IMR-90 (cell line): ENCODE measurements at regions not wholly inside any gene's neighbourhood (a gene's known extent, or its start where the extent isn't known, plus 50 kb on each side); places are given as distances from the start of the nearest gene placed in this dataset.
A peak's percentile ranks its signal among the peaks of the same experiment; 100 is the strongest.

Source experiments
- ATAC-seq: fragments of 200-7000 bp; cut with Tn5 transposase; 2 replicates; pipeline ENCODE4 v1.9.1; 2020; ENCODE audit warnings: low read depth, mild to moderate bottlenecking, moderate library complexity
- BruUV-seq: library from RNA; stranded (reverse); fragments of 400-500 nt; replicated peaks from 2 replicates; lab custom pipeline; 2021; lab: Mats Ljungman, UMichigan
- CTCF ChIA-PET: fragments of 300-600 bp; formaldehyde crosslinking; extraction: SDS; loops from one replicate; lab custom pipeline; 2021; ENCODE audit warnings: antibody characterized with exemption; lab: Yijun Ruan, JAX
- POLR2A ChIA-PET: fragments of 300-600 bp; sonication (Branson Sonifier 250); formaldehyde crosslinking; loops from one replicate; lab custom pipeline; 2022; ENCODE audit warnings: antibody characterized with exemption; ENCODE audit not compliant: unreplicated experiment; lab: Charles Lee
- DNase-seq: peaks from one replicate; pipeline ENCODE4 v3.0.0; 2013
- H2AFZ ChIP-seq: replicated peaks from 2 replicates; pipeline ENCODE3; 2013; ENCODE audit warnings: low read length, mild to moderate bottlenecking; ENCODE audit not compliant: poor library complexity
- H2AK5ac ChIP-seq: 2 replicates; pipeline ENCODE4 v1.6.1; 2013; ENCODE audit warnings: low read depth, low read length, inconsistent platforms
- H2AK9ac ChIP-seq: replicated peaks from 2 replicates; pipeline ENCODE3; 2013; ENCODE audit warnings: mild to moderate bottlenecking, low read depth, low read length, moderate library complexity; ENCODE audit not compliant: poor library complexity
- H2BK120ac ChIP-seq: 2 replicates; pipeline ENCODE4 v1.6.1; 2013; ENCODE audit warnings: low read depth, low read length, inconsistent platforms
- H2BK15ac ChIP-seq: 3 replicates; pipeline ENCODE4 v1.6.1; 2013; ENCODE audit warnings: low read depth, low read length, inconsistent platforms
- H2BK20ac ChIP-seq: 2 replicates; pipeline ENCODE4 v1.6.1; 2013; ENCODE audit warnings: low read depth, mild to moderate bottlenecking, inconsistent platforms, low read length, moderate library complexity
- H2BK5ac ChIP-seq: 2 replicates; pipeline ENCODE4 v1.6.1; 2013; ENCODE audit warnings: mild to moderate bottlenecking, low read depth, low read length, inconsistent platforms; ENCODE audit not compliant: poor library complexity, severe bottlenecking
- H3K14ac ChIP-seq: replicated peaks from 2 replicates; pipeline ENCODE4 v1.6.1; 2013; ENCODE audit warnings: low read depth, low read length, inconsistent platforms
- H3K18ac ChIP-seq: 2 replicates; pipeline ENCODE4 v1.6.1; 2013; ENCODE audit warnings: low read depth, low read length, control low read depth
- H3K23ac ChIP-seq: 2 replicates; pipeline ENCODE4 v1.6.1; 2013; ENCODE audit warnings: low read depth, low read length, inconsistent platforms
- H3K27ac ChIP-seq: 2 replicates; pipeline ENCODE4 v1.5.1; 2013; ENCODE audit warnings: mild to moderate bottlenecking, control low read depth, low read length; ENCODE audit not compliant: insufficient read depth
- H3K27me3 ChIP-seq: 2 replicates; pipeline ENCODE4 v1.6.1; 2013; ENCODE audit warnings: low read length; ENCODE audit not compliant: control insufficient read depth, insufficient read depth
- H3K36me3 ChIP-seq: 2 replicates; pipeline ENCODE4 v1.6.1; 2013; ENCODE audit warnings: low read length, mixed read lengths; ENCODE audit not compliant: control insufficient read depth, insufficient read depth
- H3K4ac ChIP-seq: 2 replicates; pipeline ENCODE4 v1.6.1; 2013; ENCODE audit warnings: low read depth, low read length, inconsistent platforms
- H3K4me1 ChIP-seq: 2 replicates; pipeline ENCODE4 v1.6.1; 2013; ENCODE audit warnings: low read length, mixed read lengths; ENCODE audit not compliant: control insufficient read depth, insufficient read depth
- H3K4me2 ChIP-seq: 2 replicates; pipeline ENCODE4 v1.6.1; 2013; ENCODE audit warnings: low read depth, mild to moderate bottlenecking, control low read depth, low read length, moderate library complexity
- H3K4me3 ChIP-seq: 2 replicates; pipeline ENCODE4 v1.5.1; 2013; ENCODE audit warnings: low read depth, mild to moderate bottlenecking, control low read depth, low read length, moderate library complexity; ENCODE audit not compliant: insufficient read depth
- H3K56ac ChIP-seq: 2 replicates; pipeline ENCODE4 v1.6.1; 2013; ENCODE audit warnings: low read length, inconsistent platforms; ENCODE audit not compliant: insufficient read depth; ENCODE audit errors: extremely low read depth
- H3K79me1 ChIP-seq, 2 experiments: 2 replicates each; pipeline ENCODE4 v1.6.1; 2013; ENCODE audit warnings: low read length in 2 of 2, inconsistent platforms in 1 of 2, low read depth in 1 of 2
- H3K9ac ChIP-seq: 2 replicates; pipeline ENCODE4 v1.6.1; 2013; ENCODE audit warnings: low read depth, low read length, control low read depth
- H3K9me1 ChIP-seq: 2 replicates; pipeline ENCODE4 v1.6.1; 2013; ENCODE audit warnings: low read length, inconsistent platforms; ENCODE audit not compliant: insufficient read depth
- H3K9me3 ChIP-seq: 2 replicates; pipeline ENCODE4 v1.6.1; 2013; ENCODE audit warnings: low read length; ENCODE audit not compliant: control insufficient read depth, insufficient read depth
- H4K20me1 ChIP-seq: 2 replicates; pipeline ENCODE4 v1.6.1; 2013; ENCODE audit warnings: low read length, inconsistent platforms; ENCODE audit not compliant: insufficient read depth
- H4K5ac ChIP-seq: 2 replicates; pipeline ENCODE4 v1.6.1; 2013; ENCODE audit warnings: mild to moderate bottlenecking, low read depth, low read length, control low read depth
- H4K8ac ChIP-seq, 2 experiments: 2 replicates each; pipeline ENCODE4 v1.6.1; 2013; ENCODE audit warnings: low read depth in 2 of 2, low read length in 2 of 2, control low read depth in 1 of 2, inconsistent platforms in 1 of 2
- H4K91ac ChIP-seq: 2 replicates; pipeline ENCODE4 v1.6.1; 2013; ENCODE audit warnings: low read depth, low read length, inconsistent platforms; ENCODE audit not compliant: insufficient read depth
- BHLHE40 ChIP-seq: fragments of 150-350 bp; IDR thresholded peaks from 2 replicates; pipeline ENCODE4 v1.6.1; 2016; ENCODE audit warnings: mild to moderate bottlenecking, low read depth, low read length
- CEBPB ChIP-seq: IDR thresholded peaks from 2 replicates; pipeline ENCODE4 v1.6.1; 2012; ENCODE audit warnings: low read depth, low read length, improper control_type of control experiment
- CHD1 ChIP-seq: IDR thresholded peaks from 2 replicates; pipeline ENCODE4 v1.6.1; 2012; ENCODE audit warnings: low read depth, low read length, improper control_type of control experiment
- FOS ChIP-seq: fragments of 150-350 bp; IDR thresholded peaks from 2 replicates; pipeline ENCODE4 v1.6.1; 2016; ENCODE audit warnings: low read depth, low read length
- NFE2L2 ChIP-seq: fragments of 150-350 bp; IDR thresholded peaks from 2 replicates; pipeline ENCODE4 v1.6.1; 2016; ENCODE audit warnings: low read depth, mild to moderate bottlenecking, low read length
- RCOR1 ChIP-seq: IDR thresholded peaks from 2 replicates; pipeline ENCODE4 v1.6.1; 2012; ENCODE audit warnings: mild to moderate bottlenecking, low read length, improper control_type of control experiment; ENCODE audit not compliant: insufficient replicate concordance
- SMC3 ChIP-seq: fragments of 150-350 bp; IDR thresholded peaks from 2 replicates; pipeline ENCODE4 v1.6.1; 2016; ENCODE audit warnings: low read depth, mild to moderate bottlenecking, antibody characterized with exemption, low read length, moderate library complexity
- WGBS, 2 experiments: methylation state at CpG; one replicate each; pipeline versions ENCODE4 v1.1.5 to v1.1.7; 2013; ENCODE audit warnings: missing lambda C conversion rate in 2 of 2; ENCODE audit not compliant: insufficient read length in 1 of 2; ENCODE audit errors: extremely low coverage in 2 of 2; 5-methylcytosine and 5-hydroxymethylcytosine counted together
- dilution Hi-C: fragments of 300-500 bp; cut with HindIII; formaldehyde crosslinking; loops from one replicate; pipeline ENCODE4 v1.14.3; 2018; ENCODE audit warnings: low sequenced_read_pairs; ENCODE audit not compliant: unreplicated experiment
- in situ Hi-C: fragments of 300-500 bp; cut with MboI; formaldehyde crosslinking; loops from 3 replicates; pipeline ENCODE4 v1.14.3; 2019; ENCODE audit warnings: low sequenced_read_pairs, inconsistent platforms, mixed read lengths
- intact Hi-C: fragments of 100-400 bp; cut with micrococcal nuclease; formaldehyde crosslinking; loops from 2 replicates; pipeline ENCODE4 v1.10.0; 2022

- Histone ChIP-seq H3K56ac (no peak overlapping the region), H3K79me1 (peaks cover 21 to 61% of the 10 kb centered on the region in 2 experiments), H2BK5ac (no peak overlapping the region), H3K23ac (no peak overlapping the region), H4K5ac (no peak overlapping the region), H3K27me3 (no peaks in the 10 kb centered on the region), H2BK15ac (no peak overlapping the region), H2AK9ac (no peak overlapping the region), H2BK20ac (no peak overlapping the region), H2BK120ac (no peak overlapping the region; the same call in 1 of the 2 replicates), H3K4me3 (no peak overlapping the region), H3K27ac (peak overlapping the region; percentile 11; the same call in 1 of the 2 replicates), H4K91ac (no peak overlapping the region), H3K9ac (peak overlapping the region; percentile 60; the same call in 1 of the 2 replicates), H3K9me1 (peaks cover 6% of the 10 kb centered on the region; the same call in 1 of the 2 replicates), H3K18ac (no peak overlapping the region), H3K4me2 (peak overlapping the region; percentile 72), H2AFZ (no peak overlapping the region), H3K36me3 (no peaks in the 10 kb centered on the region), H4K8ac (peak overlapping the region in 1 of 2 experiments; percentile 1; a peak in 1 of 4 replicates), H2AK5ac (no peak overlapping the region), H3K9me3 (no peaks in the 10 kb centered on the region), H3K4me1 (peaks cover 6% of the 10 kb centered on the region), H3K14ac (no peak overlapping the region; the same call in 1 of the 2 replicates), H3K4ac (no peak overlapping the region), H4K20me1 (peaks cover 29% of the 10 kb centered on the region)
- DNase-seq (peak; percentile 28), ATAC-seq (peak; percentile 50)
- 31% methylated on average over 2 of the region's 4 CpGs; no CpG with 5 or more reads in 1 of the 2 experiments for WGBS, 2 experiments
- intact Hi-C loops = no loop called here
- dilution Hi-C loops = no loop called here
- ChIA-PET POLR2A (no interaction called here), CTCF (no interaction called here)
- no peak for TF ChIP-seq FOS
- TF ChIP-seq CHD1 = no peak
- no peak for TF ChIP-seq SMC3
- no peak for TF ChIP-seq RCOR1
- no peak for TF ChIP-seq CEBPB
- no peak for TF ChIP-seq NFE2L2
- no peak for TF ChIP-seq BHLHE40
- in situ Hi-C loops = no loop called here
- BruUV-seq = no TSS peak
Observed at GRCh38 chr17:63039342-63039741, 73.3 kb downstream of the TANC2 start.
